SIG-M5 treated with dmso at 0.1 percent for 504 hours (cell line): ENCODE measurements at regions not wholly inside any gene's neighbourhood (a gene's known extent, or its start where the extent isn't known, plus 50 kb on each side); places are given as distances from the start of the nearest gene placed in this dataset.
A peak's percentile ranks its signal among the peaks of the same experiment; 100 is the strongest.
"Not testable (repeated sequence)": the region's sequence is repeated elsewhere in the genome, so short reads cannot be mapped to it uniquely, and the experiment has no call there.

Experiments used
- DNase-seq: peaks from one replicate; lab custom pipeline; 2025; ENCODE audit not compliant: unreplicated experiment; lab: John Stamatoyannopoulos, UW

DNA sequence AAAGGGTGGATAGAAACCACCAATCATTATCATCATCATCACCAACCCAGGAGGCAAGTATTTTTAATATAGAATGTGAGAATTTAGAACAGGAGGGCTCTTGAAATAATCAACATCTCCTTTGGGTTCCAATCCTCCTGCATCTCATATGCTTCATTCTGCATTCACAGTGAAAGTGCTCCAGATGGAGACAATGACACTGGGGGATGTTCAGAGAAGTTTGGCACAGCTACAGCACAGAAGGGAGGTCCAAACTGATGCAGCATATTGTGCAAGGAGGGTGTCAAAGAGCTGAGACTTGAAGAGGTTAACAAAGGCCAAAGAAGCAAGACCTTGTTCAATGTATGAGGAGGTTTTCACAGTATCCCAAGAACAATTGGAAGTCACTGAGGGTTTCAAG lies 767.1 kb downstream of the NTRK3 start:
- no peak for DNase-seq

- DNase-seq = no peak
Measured at GRCh38 chr15:87487484-87487883, 769.1 kb downstream of the NTRK3 start.

DNA sequence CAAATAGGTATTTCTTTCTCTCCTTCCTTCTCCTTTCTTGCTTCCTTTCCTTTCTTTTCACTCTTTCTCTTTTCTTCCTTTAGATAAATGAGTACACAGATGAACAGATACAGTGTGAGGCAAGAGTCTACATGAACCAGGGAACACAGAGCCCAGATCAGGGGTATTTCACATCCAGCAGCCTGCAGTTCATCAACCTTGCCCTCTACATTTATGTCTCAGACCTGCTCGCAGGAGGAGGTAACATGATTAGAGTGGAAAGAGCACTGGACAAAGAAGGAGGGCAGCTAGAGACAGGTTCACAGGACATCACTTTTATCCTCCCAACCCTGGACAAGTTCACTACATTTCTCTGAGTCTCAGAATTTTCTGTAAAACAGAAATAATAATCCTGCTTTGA lies 773.1 kb downstream of the NTRK3 start:
- no peak for DNase-seq

DNA sequence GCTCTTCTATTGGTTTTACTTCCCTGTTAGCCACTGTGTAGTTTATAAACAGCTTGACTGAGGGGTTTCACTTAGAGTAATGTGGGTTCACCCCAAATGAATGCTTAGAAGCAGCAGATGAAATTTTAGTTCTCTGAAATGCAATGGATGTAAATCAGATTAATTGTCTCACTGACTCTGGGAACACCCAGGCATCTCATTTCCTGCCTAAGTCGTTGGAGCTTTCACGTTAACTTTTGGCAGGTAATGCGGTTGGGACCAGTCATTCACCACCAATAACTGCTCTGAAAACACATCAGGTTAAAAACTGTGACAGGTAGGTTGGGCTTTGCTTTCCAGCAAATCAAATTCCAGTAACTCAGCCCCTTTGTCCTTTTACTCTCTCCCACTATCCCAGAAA lies 775.4 kb downstream of the NTRK3 start:
- no peak for DNase-seq

GRCh38 chr15:87478687-87479072 lies 777.9 kb downstream of the NTRK3 start:
- DNase-seq = no peak

DNA sequence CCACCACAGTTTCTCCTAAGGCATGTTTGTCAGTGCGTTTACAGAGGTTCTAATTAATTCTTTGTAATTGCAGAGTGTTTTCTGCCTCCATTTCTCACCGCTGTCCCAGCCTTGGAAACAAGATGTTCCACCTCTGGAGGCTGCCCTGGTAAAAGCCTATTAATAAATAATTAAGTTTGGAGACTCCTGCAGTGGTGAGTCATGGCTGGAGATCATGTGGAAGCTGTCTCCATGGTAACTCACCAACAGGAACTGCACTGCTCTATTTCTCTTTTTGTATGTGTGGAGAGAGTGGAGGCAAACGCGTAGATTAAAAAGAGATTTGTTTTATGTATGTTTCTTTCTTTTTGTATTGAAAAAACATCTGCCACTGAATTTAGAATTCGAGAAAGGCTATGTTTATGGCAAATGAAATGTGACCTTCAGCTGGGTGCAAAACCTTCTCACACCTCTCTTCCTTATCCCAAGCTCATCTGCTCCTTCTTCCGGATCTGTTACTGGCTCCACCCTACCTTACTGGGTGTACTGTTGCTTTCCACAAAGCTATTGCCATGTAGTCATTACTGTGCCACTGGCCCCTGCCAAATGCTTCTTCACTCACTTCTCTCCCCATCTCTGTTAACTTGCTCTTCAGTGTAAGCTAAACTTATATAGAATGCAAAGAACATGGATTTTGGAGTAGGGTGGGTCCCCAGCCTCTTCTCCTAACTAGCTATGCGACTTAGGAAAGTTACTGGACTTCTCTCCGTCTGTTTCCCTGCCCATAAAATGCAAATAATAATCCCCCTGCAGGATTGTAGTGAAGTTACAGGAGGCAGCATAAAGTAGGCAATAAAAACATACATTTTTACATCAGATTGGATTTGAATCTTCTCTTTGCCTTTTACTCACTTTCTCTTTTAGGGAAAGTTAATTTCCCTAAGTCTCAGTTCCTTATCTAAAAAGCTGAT lies 778.5 kb downstream of the NTRK3 start:
- DNase-seq = peak; percentile 63

- DNase-seq = no peak
Measured at GRCh38 chr15:87477026-87477425, 779.5 kb downstream of the NTRK3 start.

GRCh38 chr15:87470923-87471322 lies 785.6 kb downstream of the NTRK3 start:
- DNase-seq = no peak

DNA sequence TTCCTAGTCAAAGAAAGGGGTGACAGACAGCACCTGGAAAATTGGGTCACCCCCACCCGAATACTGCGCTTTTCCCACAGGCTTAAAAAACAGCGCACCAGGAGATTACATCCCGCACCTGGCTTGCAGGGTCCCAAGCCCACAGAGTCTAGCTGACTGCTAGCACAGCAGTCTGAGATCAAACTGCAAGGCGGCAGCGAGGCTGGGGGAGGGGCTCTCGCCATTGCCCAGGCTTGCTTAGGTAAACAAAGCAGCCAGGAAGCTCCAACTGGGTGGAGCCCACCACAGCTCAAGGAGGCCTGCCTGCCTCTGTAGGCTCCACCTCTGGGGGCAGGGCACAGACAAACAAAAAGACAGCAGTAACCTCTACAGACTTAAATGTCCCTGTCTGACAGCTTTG lies 792.6 kb downstream of the NTRK3 start:
- DNase-seq = not testable (repeated sequence)

- DNase-seq = no peak
Measured at GRCh38 chr15:87461631-87462030, 794.9 kb downstream of the NTRK3 start.

GRCh38 chr15:87454860-87455259 lies 801.7 kb downstream of the NTRK3 start:
- DNase-seq = no peak

- DNase-seq = no peak
Measured at GRCh38 chr15:87450314-87450713, 806.2 kb downstream of the NTRK3 start.

GRCh38 chr15:87439090-87439489 lies 817.4 kb downstream of the NTRK3 start:
- DNase-seq = no peak

- no peak for DNase-seq
Measured at GRCh38 chr15:87433871-87434270, 822.7 kb downstream of the NTRK3 start.

DNA sequence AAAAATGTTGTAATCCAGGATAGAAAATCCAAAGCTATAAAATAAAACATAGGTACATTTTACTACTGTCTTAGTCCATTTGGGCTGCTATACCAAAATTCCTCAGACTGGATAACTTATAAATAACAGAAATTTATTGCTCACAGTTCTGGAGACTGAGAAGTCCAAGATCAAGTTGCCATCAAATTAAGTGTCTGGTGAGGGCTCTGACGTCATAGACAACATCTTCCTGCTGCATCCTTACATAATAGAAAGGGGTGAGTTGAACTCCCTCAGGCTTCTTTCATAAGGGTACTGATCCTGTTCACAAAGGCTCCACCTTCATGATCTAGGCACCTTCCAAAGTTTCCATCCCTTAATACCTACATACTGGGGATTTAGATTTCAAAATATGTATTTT lies 826.8 kb downstream of the NTRK3 start:
- no peak for DNase-seq

DNA sequence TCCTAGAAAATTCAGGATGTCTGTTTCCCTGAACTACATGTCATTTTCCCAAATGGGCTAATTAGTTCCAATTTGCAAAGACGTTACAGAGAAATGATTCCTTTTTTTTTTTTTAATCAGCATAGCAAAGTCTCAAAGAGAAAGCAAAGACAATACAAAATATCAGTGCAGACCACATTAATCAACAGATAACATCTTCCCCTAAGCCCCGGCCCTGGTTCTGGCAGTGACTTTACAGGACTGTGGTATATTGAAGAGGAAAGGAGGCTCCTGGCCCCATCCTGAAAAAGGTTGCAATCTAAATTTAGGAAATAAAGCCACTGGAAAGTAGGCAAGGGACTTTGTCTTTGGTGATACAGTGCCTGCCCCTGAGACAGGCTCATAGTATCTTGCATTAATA lies 836.5 kb downstream of the NTRK3 start:
- no peak for DNase-seq

- DNase-seq = no peak
Measured at GRCh38 chr15:87419344-87419743, 837.2 kb downstream of the NTRK3 start.

DNA sequence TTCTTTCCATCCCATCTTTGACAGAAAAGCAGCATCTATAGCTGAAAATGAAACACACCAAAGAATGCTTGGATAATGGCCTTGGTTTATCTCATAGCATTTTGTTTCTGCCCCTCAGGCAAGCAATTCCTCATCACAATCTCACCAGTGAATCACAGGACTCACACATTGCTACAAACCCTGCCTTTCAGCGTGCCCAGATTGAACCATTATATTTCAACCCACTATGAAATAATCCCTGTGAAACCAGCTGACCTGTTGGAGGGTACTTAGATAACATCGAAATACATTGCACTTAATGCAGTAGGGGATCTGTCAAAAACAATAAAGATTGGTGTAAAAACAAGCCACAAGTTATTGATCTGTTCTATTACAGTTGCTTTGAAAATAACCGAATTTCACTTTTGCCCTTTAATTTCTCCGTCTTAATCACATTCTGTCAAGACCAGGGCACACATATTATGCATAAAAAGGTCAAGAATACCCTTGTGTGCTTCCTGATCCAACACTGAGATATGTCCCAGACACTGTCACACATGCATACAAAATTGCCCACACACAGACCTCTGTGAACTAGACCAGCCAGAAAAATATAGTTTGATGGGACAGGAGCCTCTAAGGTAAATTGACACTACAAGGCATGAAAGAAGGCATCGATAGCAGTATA lies 839.8 kb downstream of the NTRK3 start:
- no peak for DNase-seq

DNA sequence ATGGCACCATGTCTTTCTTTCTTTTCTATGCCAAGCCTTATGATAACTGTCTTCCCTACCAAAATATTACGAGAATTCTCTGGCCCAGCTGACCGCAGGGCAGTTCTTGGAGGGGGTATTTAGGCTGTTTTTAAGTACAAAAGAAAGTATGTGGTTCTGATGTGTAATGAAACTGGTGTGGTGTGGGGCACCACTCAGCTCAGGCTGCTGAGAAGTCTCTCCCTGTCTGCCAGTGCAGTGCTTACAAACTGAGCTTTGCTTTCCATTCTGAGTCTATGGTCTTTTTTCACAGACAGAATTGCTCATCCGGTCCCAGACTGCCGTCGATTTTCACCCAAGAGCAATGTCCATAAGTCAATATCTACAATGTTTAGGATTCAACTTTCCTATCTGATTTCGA lies 847.6 kb downstream of the NTRK3 start:
- no peak for DNase-seq

DNA sequence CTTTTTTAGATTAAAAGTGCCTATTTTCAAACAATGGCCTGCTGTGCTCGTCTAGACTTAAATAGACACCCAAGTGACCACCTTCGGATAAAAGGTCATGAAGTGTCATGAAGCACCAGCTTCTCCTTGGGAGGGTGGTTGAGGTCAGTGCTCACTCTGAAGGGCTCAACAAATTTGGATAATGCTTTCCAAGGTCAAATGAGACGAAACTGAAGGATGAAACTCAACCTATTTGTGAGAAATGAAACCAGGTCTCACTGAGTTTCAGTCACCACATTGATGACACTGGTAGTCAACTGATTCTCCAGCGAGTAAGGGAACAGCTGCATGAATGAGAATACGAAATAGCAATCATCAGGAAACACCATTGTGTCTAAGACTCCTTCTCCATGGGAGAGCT lies 852.6 kb downstream of the NTRK3 start:
- DNase-seq = no peak

DNA sequence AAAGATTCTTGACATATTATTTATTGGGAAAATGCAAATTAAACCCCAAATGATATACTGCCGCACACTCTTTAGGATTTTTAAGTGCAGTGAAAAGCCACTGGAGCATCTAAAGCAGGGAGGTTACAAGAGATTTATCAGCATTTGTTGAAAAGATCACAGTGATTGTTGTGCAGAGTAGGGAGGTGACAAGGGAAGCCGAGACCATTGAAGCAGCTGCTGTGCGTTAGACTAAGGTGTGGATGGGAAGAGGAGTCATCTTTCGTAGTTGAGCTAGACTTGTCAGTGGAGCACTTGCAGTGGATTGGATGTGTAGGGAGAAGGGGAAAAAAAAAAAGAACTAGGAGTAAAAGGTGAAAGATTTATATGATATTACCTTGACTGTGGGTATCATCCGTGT lies 854.6 kb downstream of the NTRK3 start:
- no peak for DNase-seq

GRCh38 chr15:87394676-87395075 lies 861.9 kb downstream of the NTRK3 start:
- no peak for DNase-seq
